HG02642 (cell line): ENCODE measurements at regions not wholly inside any gene's neighbourhood (a gene's known extent, or its start where the extent isn't known, plus 50 kb on each side); places are given as distances from the start of the nearest gene placed in this dataset.

Experiments
- ATAC-seq: cut with Tn5 transposase; IDR thresholded peaks from one replicate; pipeline ENCODE4 v1.9.1; 2021; ENCODE audit warnings: mild to moderate bottlenecking; ENCODE audit not compliant: unreplicated experiment, poor library complexity

DNA sequence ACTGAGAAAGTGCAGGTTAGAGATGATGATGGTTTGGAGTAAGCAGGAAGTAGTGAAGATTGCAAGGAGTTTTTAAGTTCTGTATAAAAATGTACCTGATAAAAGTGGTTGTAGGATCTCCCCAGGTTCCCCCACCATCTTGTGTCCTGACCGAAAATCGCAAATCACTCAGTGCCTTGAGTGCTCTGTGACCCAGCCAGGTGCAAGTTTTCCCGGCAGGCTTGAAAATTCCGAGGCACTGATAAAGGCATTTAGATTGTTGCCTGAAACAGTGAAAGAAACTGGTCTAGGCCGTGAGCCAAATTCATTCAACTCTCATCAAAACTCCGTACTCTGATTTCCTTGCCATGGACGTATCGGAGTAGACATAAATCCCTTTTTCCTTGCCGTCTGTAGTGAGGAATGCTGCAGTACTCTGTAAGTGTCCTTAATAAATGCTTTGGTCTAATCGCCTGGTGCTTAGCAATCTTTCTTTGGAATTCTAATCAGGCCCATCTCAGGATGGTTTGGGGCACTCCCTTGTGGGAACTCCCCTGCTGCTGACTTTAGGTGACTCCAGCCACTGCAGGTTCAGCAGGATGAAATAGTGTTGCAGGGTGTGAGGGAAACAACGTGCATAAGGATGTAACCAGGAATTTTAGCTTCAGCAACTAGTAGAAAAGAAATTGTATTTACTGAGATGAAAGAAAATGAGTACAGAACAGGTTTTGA is 1199.8 kb upstream of the MAP3K7 start:
- ATAC-seq = no peak

DNA sequence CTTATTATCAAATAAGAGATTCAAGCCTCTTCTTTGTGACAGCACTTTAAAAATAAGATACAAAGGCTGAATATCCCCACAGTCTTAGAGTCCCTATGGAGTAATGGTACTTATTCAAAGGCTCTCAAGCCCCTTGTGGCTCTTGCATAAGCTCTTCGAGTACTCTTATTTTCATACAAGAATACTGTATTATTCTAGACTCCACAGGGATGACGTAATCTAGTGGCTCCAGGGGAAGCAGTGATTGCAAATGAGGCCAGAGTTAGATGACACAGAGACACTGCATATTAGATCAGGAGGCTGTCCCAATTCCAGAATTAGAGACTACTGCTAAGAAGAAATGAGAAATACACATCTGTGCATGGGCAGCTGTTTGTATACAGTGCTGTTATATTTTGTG is 1195.9 kb upstream of the MAP3K7 start:
- no peak for ATAC-seq

DNA sequence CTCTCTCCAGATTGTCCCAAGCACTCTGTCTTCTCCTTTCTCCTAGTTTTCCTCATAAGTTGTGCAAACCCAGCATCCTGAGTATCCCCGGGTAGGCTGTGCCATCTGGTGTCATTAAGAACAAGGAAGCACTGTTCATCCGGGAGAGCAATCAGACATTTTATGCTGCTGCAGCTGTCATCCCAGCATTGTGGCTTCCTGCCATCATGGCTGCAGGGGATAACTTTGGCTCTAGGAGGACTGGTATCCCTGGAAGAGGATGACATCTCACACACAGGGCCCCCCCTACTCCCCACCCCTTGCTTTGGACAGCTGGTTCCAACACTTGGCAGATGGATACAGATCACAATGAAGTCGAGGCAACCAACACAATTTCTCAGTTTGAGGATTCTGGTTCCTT is 1195.1 kb upstream of the MAP3K7 start:
- no peak for ATAC-seq

DNA sequence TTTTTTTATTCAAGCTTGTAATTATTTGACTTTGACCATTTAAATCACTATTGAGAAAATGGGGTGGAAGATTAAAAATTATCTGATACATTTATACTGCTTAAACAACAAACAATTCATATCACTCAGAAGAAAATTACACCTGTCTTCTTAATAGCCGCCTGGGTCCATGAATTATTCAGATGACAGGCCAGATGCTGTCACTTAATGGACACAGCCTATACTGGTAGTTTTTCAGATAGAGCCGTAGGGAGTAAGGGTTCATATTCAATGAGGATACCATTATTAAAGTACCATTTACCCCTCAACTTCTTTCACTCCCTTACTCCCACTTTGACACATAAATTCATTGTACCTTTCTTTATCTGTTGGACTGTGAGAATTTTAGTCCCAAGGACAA is 1193.4 kb upstream of the MAP3K7 start:
- no peak for ATAC-seq

DNA sequence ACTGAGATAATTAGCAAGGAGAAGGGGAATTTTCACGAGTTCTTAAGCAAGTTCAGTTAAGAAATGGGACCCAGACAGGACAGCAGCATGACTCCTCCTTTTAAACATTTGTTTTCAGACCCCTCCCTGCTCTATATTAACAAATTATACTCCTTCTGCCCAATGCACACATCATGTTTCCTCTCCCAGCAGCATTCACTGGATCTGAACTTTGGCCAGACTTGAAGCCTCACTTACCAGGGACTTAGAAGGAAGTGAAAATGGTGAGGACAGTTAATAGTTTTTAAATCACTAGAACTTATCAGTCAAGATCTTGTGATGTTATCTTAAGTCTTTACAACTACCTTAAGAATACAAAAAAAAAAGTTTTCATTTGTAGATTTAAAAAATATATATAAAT is 1174.7 kb upstream of the MAP3K7 start:
- no peak for ATAC-seq

DNA sequence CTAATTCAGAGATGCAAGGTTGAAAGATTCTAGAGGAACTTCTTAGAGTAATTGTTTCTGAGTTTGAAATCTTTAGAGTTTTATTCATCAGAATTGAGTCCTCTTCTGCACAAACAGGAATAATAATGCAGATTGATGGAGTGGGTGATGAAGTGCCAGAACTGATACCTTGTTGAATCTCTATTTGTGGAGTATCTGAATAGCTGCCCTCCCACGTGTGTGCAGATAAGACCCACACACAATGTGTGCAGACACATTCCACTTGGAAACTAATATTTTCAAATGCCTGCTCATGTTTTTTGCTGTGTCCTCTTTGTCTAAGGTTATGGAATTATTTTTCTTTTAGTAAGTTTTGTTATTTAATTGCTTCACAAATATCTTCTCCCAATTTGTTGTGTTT is 1167.8 kb upstream of the MAP3K7 start:
- no peak for ATAC-seq

DNA sequence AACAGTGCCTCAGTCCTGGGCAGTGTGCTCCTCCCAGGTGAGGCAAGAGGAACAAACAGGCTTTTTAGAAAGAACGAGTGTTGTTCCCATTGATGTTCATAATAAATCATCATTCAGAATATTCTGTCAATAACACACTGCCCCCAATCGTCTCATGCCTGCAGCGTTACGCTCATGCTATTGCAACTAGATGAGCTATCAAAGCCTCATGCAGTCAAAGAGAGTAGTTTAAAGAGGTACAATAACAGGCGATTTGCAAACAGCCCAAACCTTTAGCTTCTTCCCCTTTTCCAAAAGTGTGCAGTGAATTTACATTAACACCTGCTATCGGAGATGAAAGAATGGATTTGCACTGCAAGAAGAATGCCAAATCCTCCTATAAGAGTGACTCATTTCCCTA is 1164.7 kb upstream of the MAP3K7 start:
- ATAC-seq = no peak

DNA sequence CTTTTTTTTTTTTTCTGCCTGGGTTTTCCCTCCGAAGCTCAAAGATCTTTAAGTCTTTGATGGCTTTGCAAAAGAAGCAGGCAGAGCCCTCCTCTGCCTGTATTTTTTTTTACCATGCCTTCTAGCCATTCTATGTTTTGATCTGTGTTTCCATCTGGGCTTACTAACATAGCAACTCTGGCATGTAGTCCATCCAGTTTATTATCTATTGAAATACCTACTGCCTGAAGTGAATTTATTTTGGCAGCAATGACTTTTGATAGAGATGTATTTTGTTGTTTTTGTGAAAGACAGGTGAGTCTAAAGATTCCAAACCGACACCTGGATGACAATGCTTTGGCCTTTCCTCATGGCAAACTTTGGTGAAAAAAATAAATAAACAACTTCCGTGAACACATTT is 1157.7 kb upstream of the MAP3K7 start:
- ATAC-seq = no peak

DNA sequence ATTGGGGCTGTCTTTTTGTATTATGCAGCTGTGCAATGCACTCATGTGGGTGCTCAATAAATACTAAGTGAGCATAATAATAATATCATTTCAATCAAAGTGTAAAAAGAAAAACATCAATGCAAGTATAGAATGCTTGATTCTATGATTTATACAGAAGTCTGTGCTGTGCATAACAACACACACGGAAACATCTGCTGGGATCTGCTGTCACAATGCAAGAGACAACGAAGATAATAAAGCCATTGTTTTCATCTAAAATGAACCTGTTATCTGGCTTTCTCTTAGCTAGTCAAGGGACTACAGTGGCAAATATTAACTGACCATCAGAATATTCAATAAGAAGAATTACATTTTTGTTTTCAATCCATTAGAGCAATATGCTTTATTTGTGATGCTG is 1156.9 kb upstream of the MAP3K7 start:
- ATAC-seq = no peak

DNA sequence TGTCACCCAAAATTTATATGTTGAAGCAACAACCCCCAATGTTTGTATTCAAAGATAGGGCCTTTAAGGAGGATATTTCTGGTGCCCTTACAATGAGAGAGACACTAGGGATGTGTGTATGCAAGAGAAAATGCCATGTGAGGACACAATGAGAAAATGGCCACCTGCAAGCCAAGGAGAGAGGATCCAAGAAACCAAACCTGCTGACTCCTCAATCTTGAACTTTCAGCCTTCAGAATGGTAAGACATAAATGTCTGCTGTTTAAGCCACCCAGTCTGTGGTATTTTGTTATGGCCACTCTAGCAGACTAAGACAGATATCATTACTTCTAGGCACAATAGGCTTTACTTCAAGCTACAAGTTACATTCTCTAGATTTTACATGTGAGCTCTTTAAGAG is 1145.1 kb upstream of the MAP3K7 start:
- ATAC-seq = no peak

DNA sequence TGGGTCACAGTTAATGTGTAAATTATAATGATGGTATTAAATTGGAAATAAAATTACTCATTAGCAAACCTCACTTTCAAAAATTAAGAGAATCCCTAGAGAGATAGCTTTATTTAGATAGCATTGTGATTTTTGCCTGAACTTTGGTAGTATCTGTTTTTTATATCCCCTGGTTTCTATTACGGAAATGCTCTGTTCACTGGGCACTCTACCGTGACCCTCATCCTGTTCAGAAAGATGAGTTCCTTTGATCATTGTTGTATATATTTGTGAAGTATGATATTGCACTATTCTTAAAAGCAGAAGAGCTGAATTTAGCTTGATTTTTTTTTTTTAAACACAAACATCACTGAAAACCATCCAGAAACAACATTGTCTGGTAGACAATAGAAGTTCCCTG is 1143.8 kb upstream of the MAP3K7 start:
- no peak for ATAC-seq

DNA sequence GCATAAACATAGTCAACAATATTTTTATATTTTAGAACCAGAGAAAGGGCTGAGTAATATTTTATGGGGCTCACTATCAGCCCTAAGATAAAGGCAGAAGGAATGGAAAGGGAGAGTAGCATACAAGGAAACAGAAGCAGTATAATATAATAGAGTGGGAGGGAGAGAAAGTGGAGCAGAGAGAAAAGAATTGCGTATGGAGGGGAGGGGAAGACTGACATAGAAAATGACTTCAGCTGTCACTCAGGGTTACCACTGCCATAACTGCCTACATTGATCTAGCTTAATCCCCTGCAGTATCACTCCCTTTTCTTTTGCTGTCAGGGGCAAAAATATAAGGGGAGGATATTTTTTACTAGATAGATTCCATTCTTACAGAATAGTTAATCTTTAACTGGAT is 1133.5 kb upstream of the MAP3K7 start:
- ATAC-seq = no peak

DNA sequence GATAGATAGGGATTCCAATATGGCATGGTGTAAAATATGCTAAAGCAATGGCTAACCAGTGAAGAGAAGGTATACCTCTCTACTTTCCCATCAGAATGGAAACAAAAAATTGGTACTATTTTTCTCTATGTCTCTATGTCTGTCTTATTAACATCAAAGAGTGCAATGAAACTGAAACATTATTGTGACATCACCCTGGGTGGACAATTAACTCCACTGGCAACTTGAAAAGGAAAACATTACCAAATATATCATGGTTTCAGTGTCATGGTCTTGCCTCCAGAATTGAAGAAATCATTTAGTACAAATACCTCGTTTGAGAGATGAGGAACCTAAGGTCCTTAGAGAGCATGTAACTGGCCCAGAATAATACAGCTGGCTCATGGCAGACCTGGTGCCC is 1132.5 kb upstream of the MAP3K7 start:
- ATAC-seq = no peak

DNA sequence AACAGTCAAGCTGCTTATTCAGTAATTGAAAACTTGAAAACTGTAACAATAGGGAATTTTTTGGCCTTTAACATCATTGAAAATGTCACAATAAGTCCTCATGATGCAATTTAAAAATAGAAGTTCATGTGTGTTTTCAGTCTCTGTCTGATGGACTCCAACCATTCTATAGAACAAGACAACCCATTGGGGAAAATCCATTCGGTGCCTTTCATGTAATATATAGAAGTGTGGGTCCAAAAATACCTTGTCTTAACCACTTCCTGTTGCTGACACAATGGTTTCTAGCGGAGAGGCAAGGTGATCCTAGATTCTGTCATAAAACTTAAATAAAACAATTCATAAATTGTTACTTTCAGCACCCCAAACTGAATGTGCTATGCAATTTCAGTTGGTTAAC is 1131.3 kb upstream of the MAP3K7 start:
- peak; percentile 55 for ATAC-seq

DNA sequence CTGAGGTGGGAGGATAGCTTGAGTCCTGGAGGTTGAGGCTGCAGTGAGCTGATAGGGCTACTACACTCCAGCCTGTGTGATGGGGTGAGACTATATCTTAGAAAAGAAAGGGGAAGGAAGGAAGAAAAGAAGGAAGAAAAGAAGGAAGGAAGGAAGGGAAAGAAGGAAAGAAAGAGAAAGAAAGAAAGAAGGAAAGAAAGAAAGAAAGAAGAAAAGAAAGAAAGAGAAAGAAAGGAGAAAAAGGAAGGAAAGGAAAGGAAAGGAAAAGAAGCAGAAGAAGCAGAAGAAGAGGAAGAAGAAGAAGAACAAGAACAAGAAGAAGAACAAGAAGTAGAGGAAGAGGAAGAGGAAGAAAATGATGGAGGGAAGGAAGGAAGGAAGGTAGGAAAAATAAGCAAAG is 1130.2 kb upstream of the MAP3K7 start:
- no peak for ATAC-seq

DNA sequence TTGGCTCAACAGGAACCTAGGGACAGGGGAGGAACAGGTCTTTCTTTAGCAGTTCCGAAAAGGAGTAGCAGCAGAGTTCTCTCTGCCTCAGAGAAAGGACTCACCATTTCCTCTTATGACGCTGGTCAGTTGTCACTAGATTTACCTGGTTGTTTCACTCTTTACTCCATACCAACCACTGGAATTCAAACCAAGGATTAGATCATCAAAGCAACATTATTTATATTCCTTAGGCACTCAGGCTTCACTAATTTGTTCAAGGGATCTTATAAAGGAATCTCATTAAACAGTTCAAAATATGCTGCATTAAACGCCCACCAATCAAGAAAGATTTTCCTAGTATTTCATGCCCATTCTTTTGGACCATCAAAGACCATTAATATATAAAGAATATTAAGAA is 1129.5 kb upstream of the MAP3K7 start:
- no peak for ATAC-seq

DNA sequence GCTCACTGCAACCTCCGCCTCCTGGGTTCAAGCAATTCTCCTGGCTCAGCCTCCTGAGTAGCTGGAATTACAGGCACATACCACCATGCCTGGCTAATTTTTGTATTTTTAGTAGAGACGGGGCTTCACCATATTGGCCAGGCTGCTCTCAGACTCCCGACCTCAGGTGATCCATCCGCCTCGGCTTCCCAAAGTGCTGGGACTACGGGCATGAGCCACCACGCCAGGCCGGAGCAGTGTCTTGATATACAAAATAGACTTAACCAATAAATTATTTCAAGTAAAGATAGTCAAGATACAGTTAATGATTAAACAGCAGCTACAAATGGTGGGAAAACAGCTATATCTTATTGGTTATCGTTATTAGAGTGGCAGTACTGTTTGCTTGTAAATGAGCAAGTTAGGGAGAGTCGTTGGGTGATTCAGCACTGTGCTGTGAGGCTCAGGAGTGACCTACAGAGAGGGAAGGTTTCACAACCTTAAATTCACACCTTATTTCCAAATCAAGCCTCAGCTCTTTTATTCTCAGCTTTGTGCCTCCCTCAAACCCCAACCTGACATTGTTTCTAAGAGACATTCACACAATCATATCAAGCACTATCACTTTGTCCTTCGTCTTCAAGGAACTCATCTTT is 1128.4 kb upstream of the MAP3K7 start:
- ATAC-seq = no peak

DNA sequence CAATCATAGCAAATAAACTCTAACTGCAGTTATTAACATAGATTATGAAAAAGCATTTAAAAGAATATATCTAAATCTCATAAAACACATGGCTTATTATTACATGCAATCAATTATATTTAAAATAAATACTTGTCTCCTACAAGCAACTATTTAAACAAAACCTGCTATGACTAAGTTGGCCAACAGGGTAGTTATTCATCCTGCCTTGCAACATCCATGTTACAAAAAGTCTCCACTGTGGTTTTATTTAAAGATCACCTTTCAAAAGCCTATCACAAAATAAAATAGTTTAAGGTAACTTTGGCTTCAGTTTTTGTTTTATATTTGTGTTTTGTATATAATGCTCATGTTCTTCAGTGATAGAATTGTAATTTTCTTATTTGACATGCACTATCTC is 1127.0 kb upstream of the MAP3K7 start:
- no peak for ATAC-seq

DNA sequence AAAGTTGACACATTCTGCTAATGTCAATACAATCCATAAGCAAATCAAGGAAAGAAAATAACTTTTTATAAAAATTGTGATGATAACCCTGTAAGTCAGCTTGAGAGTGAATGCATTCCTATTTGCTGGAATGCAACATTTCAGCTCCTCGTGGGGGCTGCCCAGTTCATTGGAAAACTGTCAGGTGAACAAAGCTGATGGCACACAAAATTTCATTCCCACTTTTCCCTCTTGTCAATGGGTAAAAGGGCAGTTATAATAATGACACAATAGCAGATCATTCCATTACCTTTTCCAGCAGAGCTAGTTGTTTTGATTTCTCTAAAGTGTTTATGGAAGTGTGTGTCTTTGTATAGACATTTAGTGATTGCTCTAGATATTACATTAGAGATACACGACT is 1124.6 kb upstream of the MAP3K7 start:
- no peak for ATAC-seq

DNA sequence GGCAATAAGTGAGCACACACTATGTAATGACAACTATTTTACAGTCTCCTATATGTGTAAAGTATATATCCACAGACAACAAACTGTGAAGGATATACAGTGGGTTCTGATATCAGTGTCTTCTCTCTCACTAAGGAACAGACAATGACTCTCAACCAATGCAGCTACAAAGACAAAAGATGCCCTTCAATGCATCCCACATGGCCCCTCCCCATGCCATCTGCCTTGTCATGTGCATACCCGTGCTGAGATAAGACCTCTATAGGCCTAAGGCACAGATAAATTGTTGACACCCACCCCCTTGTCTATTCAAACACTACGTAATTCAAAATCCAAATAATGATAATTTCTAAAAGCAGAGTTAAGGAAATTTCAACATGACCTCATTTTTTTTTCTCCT is 1123.5 kb upstream of the MAP3K7 start:
- ATAC-seq = no peak

DNA sequence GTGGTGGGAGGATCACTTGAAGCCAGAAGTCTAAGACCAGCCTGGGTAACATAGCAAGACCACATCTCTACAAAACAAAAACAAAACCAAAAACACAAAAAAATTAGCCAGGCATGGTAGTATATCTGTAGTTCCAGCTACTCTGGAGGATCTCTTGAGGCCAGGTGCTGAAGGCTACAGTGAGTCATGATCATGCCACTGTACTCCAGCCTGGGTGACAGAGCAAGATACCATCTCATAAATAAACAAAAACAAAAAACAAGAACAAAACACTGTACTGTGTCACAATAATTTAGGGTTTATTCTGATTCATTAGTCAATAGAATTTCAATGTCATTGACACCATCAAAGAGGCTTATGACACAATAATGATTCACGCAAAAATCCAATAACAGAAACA is 1121.7 kb upstream of the MAP3K7 start:
- ATAC-seq = no peak

DNA sequence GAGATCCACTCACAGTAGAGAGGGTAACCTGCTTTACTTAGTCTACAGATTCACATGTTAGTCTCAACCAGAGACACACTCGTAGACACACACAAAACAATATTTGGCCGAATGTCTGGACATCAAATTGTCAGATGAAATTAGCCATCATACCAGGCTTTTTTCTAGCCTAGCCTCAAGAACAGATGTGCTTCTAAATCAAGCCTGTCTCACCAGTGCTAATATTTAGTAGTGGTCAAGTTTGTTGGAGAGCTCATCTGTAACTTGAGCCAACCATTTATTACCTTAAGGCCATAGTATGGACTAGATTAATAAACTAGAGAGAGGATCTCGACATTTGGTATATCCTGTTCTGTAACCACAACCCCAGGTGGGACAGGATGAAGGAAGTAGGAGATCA is 1118.8 kb upstream of the MAP3K7 start:
- ATAC-seq = no peak
